ENCODE measurements at regions not wholly inside any gene's neighbourhood (a gene's known extent, or its start where the extent isn't known, plus 50 kb on each side); places are given as distances from the start of the nearest gene placed in this dataset.

DNA sequence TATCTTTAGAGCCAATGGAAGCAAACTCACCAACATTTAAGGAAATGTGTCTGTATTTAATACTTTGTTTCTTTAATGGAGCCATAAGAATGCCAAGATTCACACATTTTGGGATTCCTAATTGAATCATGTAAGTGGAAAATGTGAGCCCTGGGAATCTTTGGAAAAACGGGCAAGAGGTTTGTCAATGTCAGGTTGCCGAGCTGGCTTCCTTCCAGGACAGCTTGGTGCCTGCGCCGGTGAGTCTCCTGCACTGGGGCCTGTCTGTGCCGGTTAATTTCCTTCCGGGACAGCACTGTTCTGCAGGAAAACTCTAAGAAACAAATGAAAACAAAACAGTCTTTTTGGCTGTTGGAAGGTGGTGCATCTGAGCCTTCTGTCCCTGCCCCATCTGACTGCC, 210.6 kb downstream of the HAPSTR1 start:
- Histone ChIP-seq H3K4me3 (replicated peaks in 1 of 3) (no peak overlapping the region), H3K36me3 (no peaks in the 10 kb centered on the region), H3K4me1 (no peaks in the 10 kb centered on the region), H3K9me3 (no peaks in the 10 kb centered on the region), H3K27me3 (no peaks in the 10 kb centered on the region), H3K27ac (no peak overlapping the region)
- WGBS, 2 donors, result 75 to 80% methylated on average over 6 of the region's 6 CpGs
- TF ChIP-seq, protein P1, sequence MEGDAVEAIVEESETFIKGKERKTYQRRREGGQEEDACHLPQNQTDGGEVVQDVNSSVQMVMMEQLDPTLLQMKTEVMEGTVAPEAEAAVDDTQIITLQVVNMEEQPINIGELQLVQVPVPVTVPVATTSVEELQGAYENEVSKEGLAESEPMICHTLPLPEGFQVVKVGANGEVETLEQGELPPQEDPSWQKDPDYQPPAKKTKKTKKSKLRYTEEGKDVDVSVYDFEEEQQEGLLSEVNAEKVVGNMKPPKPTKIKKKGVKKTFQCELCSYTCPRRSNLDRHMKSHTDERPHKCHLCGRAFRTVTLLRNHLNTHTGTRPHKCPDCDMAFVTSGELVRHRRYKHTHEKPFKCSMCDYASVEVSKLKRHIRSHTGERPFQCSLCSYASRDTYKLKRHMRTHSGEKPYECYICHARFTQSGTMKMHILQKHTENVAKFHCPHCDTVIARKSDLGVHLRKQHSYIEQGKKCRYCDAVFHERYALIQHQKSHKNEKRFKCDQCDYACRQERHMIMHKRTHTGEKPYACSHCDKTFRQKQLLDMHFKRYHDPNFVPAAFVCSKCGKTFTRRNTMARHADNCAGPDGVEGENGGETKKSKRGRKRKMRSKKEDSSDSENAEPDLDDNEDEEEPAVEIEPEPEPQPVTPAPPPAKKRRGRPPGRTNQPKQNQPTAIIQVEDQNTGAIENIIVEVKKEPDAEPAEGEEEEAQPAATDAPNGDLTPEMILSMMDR (IDR thresholded peaks at IDR 0.05), result no peak
- TF ChIP-seq POLR2A (IDR thresholded peaks at IDR 0.05), result no peak
- intact Hi-C loops (cut with DNase I), result no loop called here
- DNase-seq, result no peak

DNA sequence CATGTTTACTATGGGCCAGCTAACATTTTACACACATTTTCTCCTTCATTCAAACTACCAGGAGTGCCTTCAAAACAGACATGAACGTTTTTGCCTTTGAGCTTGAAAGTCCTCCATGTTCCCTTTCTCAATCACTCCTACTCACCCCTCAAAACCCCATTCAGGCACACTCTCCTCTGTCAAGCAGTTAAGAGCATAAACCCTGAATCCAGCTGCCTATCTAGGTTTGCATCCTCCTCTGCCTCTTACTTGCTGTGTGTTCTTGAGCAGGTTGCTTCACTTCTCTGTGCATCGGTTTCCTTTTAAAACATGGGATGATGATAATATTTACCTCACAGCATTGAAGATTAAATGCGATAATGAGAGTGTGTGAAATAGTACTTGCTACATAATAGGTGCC, 215.3 kb downstream of the HAPSTR1 start:
- H3K27ac ChIP-seq, result no peak overlapping the region
- no peaks in the 10 kb centered on the region for H3K36me3 ChIP-seq
- DNase-seq, result no peak
- H3K4me3 ChIP-seq (replicated peaks in 1 of 3), result no peak overlapping the region
- 83 to 85% methylated on average over 3 of the region's 3 CpGs for WGBS, 2 donors
- H3K4me1 ChIP-seq, result peaks cover 0 to 5% of the 10 kb centered on the region in 2 donors
- H3K27me3 ChIP-seq, result no peaks in the 10 kb centered on the region
- H3K9me3 ChIP-seq, result no peaks in the 10 kb centered on the region
- TF ChIP-seq, protein P1 (IDR thresholded peaks at IDR 0.05), result no peak
- intact Hi-C loops (cut with DNase I), result no loop called here

DNA sequence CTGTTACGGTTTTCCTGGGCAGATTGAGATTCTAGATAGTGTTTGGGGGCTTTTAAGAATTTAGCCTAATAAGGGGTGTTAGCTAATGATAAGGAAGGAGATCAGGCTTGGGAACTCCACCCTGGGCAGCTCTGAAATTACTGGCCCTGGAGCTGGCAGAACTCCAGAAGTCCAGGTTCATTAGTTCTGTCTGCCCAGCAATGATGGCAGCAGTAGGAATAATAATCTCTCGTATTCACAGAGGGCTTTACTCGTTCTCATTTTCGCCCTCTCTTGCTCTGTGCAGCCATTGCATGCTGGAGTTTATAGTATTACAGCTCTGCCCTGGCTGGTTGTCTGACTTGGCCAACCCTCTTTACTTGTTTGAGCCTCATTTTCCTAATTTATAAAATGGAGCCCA, 216.0 kb downstream of the HAPSTR1 start:
- intact Hi-C loops (cut with DNase I), result no loop called here
- 71 to 77% methylated on average over 4 of the region's 4 CpGs for WGBS, 2 donors
- Histone ChIP-seq H3K27ac (no peak overlapping the region), H3K4me1 (peaks cover 0 to 5% of the 10 kb centered on the region in 2 donors), H3K4me3 (replicated peaks in 1 of 3) (no peak overlapping the region), H3K9me3 (no peaks in the 10 kb centered on the region), H3K27me3 (no peaks in the 10 kb centered on the region), H3K36me3 (no peaks in the 10 kb centered on the region)
- DNase-seq, result no peak
- TF ChIP-seq, protein P1 (IDR thresholded peaks at IDR 0.05), result no peak
- TF ChIP-seq POLR2A (IDR thresholded peaks at IDR 0.05), result no peak

- no peaks in the 10 kb centered on the region for H3K36me3 ChIP-seq
- peaks cover 0 to 5% of the 10 kb centered on the region in 2 donors for H3K4me1 ChIP-seq
- H3K27me3 ChIP-seq, result no peaks in the 10 kb centered on the region
- no peak overlapping the region for H3K4me3 ChIP-seq (replicated peaks in 1 of 3)
- intact Hi-C loops (cut with DNase I), result no loop called here
- no peak for TF ChIP-seq POLR2A (IDR thresholded peaks at IDR 0.05)
- TF ChIP-seq, protein P1 (IDR thresholded peaks at IDR 0.05), result no peak
- DNase-seq, result peak; percentile 52 to 65
- H3K27ac ChIP-seq, result no peak overlapping the region
- WGBS, 2 donors, result 32 to 36% methylated on average over 8 of the region's 8 CpGs
- no peaks in the 10 kb centered on the region for H3K9me3 ChIP-seq
These were observed 216.9 kb downstream of the HAPSTR1 start for GRCh38 chr16:9308356-9308801.

DNA sequence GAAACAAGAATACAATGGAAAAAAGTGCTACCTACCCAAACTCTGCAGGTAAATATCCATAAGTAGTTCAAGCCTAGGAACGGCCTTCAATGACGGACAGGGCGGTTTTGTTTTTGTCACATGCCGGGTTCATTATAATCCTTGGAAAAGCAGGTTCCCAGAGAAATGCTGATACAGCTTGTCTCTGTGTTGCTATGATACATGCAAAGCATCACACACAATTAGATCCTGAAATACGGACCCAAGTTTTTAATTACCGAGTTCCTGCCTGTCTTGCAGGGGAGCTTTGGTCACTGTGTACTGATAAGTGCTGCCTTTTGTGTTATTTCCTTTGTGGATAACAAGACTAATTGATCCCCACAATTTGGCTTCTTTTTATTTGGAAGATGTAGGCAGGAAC, 217.4 kb downstream of the HAPSTR1 start:
- peaks cover 0 to 5% of the 10 kb centered on the region in 2 donors for H3K4me1 ChIP-seq
- no peak overlapping the region for H3K4me3 ChIP-seq (replicated peaks in 1 of 3)
- intact Hi-C loops (cut with DNase I), result no loop called here
- no peaks in the 10 kb centered on the region for H3K27me3 ChIP-seq
- H3K36me3 ChIP-seq, result no peaks in the 10 kb centered on the region
- no peaks in the 10 kb centered on the region for H3K9me3 ChIP-seq
- WGBS, 2 donors, result 63 to 67% methylated on average over 6 of the region's 6 CpGs
- no peak for DNase-seq
- no peak for TF ChIP-seq POLR2A (IDR thresholded peaks at IDR 0.05)
- TF ChIP-seq, protein P1 (IDR thresholded peaks at IDR 0.05), result no peak
- H3K27ac ChIP-seq, result no peak overlapping the region

Measured in thyroid gland (tissue), 4 donors.